Endothelial cell of umbilical vein (primary cell): ENCODE measurements at regions not wholly inside any gene's neighbourhood (a gene's known extent, or its start where the extent isn't known, plus 50 kb on each side); places are given as distances from the start of the nearest gene placed in this dataset.

Experiments
- BruUV-seq: library from RNA; stranded (reverse); fragments of 400-500 nt; replicated peaks from 2 replicates; lab custom pipeline; 2021; lab: Mats Ljungman, UMichigan
- CTCF ChIA-PET: fragments of 300-600, 350-600 bp; sonication (Branson Sonifier 250); formaldehyde crosslinking; loops from one replicate; lab custom pipeline; 2021; ENCODE audit warnings: antibody characterized with exemption, inconsistent platforms; lab: Charles Lee
- POLR2A ChIA-PET: fragments of 300-600, 350-600 bp; sonication (Branson Sonifier 250); formaldehyde crosslinking; loops from one replicate; lab custom pipeline; 2021; ENCODE audit warnings: antibody characterized with exemption, inconsistent platforms; lab: Charles Lee
- DNase-seq: peaks from one replicate; pipeline ENCODE4 v3.0.0-alpha.2; 2011; ENCODE audit warnings: low read depth, low spot score
- FAIRE-seq: peaks from 2 replicates; lab custom pipeline; 2011; peaks lifted over from hg19 to GRCh38; lab: Jason Lieb, UNC
- H2AFZ ChIP-seq: 2 replicates; pipeline ENCODE4 v1.6.0; 2012; ENCODE audit warnings: low read depth, low read length, control low read depth, inconsistent platforms
- H3K27ac ChIP-seq: 2 replicates; pipeline ENCODE4 v1.5.1; 2011; ENCODE audit warnings: low read depth, mild to moderate bottlenecking, control low read depth, low read length, moderate library complexity; ENCODE audit not compliant: insufficient read depth
- H3K27me3 ChIP-seq, 2 experiments: 2 replicates each; pipeline versions ENCODE4 v1.6.0 to v1.6.1; 2011; ENCODE audit warnings: low read length in 2 of 2, mixed read lengths in 1 of 2; ENCODE audit not compliant: control insufficient read depth in 2 of 2, insufficient read depth in 2 of 2
- H3K36me3 ChIP-seq, 2 experiments: 2 replicates in 1 of 2; 3 replicates in 1 of 2; pipeline ENCODE4 v1.5.1; 2011; ENCODE audit warnings: low read length in 2 of 2, mild to moderate bottlenecking in 1 of 2, moderate library complexity in 1 of 2; ENCODE audit not compliant: control insufficient read depth in 2 of 2, insufficient read depth in 2 of 2; ENCODE audit errors: extremely low read depth in 1 of 2
- H3K4me1 ChIP-seq: 3 replicates; pipeline ENCODE4 v1.5.1; 2011; ENCODE audit warnings: mild to moderate bottlenecking, low read length; ENCODE audit not compliant: control insufficient read depth, insufficient read depth; ENCODE audit errors: extremely low read depth
- H3K4me2 ChIP-seq: 2 replicates; pipeline ENCODE4 v1.6.1; 2011; ENCODE audit warnings: low read length, control low read depth, mixed read lengths; ENCODE audit not compliant: insufficient read depth
- H3K4me3 ChIP-seq, 3 experiments: fragments of 200-600 bp in 1 of 3; sonication (generic), shearing (Covaris generic) in 1 of 3; replicated peaks in 1 of 3; 2 replicates each; pipeline ENCODE4 v1.5.1; 2011 to 2016; ENCODE audit warnings: control low read depth in 3 of 3, low read length in 3 of 3, mild to moderate bottlenecking in 2 of 3, inconsistent platforms in 1 of 3, low read depth in 1 of 3, moderate library complexity in 1 of 3; ENCODE audit not compliant: insufficient read depth in 1 of 3
- H3K79me2 ChIP-seq: 2 replicates; pipeline ENCODE4 v1.6.0; 2012; ENCODE audit warnings: low read length, inconsistent platforms; ENCODE audit not compliant: control insufficient read depth, insufficient read depth
- H3K9ac ChIP-seq: replicated peaks from 2 replicates; pipeline ENCODE3; 2011; ENCODE audit warnings: low read length, control low read depth; ENCODE audit not compliant: insufficient read depth; ENCODE audit errors: extremely low read depth
- H3K9me1 ChIP-seq: replicated peaks from 3 replicates; pipeline ENCODE4 v1.6.0; 2011; ENCODE audit warnings: mild to moderate bottlenecking, low read length; ENCODE audit not compliant: control insufficient read depth, insufficient read depth; ENCODE audit errors: extremely low read depth
- H3K9me3 ChIP-seq: replicated peaks from 2 replicates; pipeline ENCODE4 v1.5.1; 2012; ENCODE audit warnings: low read length, inconsistent platforms; ENCODE audit not compliant: control insufficient read depth, insufficient read depth
- H4K20me1 ChIP-seq: replicated peaks from 2 replicates; pipeline ENCODE3; 2011; ENCODE audit warnings: mild to moderate bottlenecking, low read length; ENCODE audit not compliant: control insufficient read depth, insufficient read depth; ENCODE audit errors: extremely low read depth
- EZH2 ChIP-seq: IDR thresholded peaks from 2 replicates; pipeline ENCODE4 v1.6.1; 2012; ENCODE audit warnings: borderline replicate concordance, low read depth, mild to moderate bottlenecking, moderate library complexity, low read length, inconsistent platforms; ENCODE audit not compliant: severe bottlenecking
- GATA2 ChIP-seq: IDR thresholded peaks from 2 replicates; pipeline ENCODE4 v1.7.0; 2011; ENCODE audit warnings: low read depth, mild to moderate bottlenecking, moderate library complexity, mixed read lengths, low read length; ENCODE audit not compliant: insufficient read length, insufficient read depth
- JUN ChIP-seq: IDR thresholded peaks from 2 replicates; pipeline ENCODE4 v1.6.1; 2011; ENCODE audit warnings: borderline replicate concordance, low read depth; ENCODE audit not compliant: insufficient read length, insufficient read depth
- MYC ChIP-seq: IDR thresholded peaks from one replicate; pipeline ENCODE4 v1.6.1; 2011; ENCODE audit warnings: mild to moderate bottlenecking, low read depth, low read length
- POLR2A ChIP-seq: IDR thresholded peaks from 2 replicates; pipeline ENCODE4 v1.6.1; 2012; ENCODE audit warnings: low read depth, mild to moderate bottlenecking, control low read depth, low read length
- POLR2AphosphoS5 ChIP-seq: IDR thresholded peaks from 2 replicates; pipeline ENCODE4 v1.6.1; 2012; ENCODE audit warnings: low read depth, mild to moderate bottlenecking, control low read depth, low read length, moderate library complexity; ENCODE audit not compliant: insufficient read depth
- dilution Hi-C: fragments of 300-500 bp; cut with MboI; formaldehyde crosslinking; loops from one replicate; pipeline ENCODE4 v1.15.0; 2019; ENCODE audit warnings: low sequenced_read_pairs; ENCODE audit not compliant: extremely low pct_ligation_motif_present
- intact Hi-C: fragments of 100-400 bp; cut with micrococcal nuclease; formaldehyde crosslinking; loops from one replicate; pipeline ENCODE4 v1.10.0; 2022
- TF ChIP-seq, protein P1 (sequence below): IDR thresholded peaks from 2 replicates; pipeline ENCODE4 v1.6.1; 2011; ENCODE audit not compliant: insufficient read depth, insufficient read length
- TF ChIP-seq, protein P2 (sequence below), 2 donors: IDR thresholded peaks; 1 replicate in 1 of 2; 2 replicates in 1 of 2; pipeline ENCODE4 v1.5.1; 2011; ENCODE audit warnings: low read length in 2 of 2, mild to moderate bottlenecking in 2 of 2, moderate library complexity in 2 of 2, control low read depth in 1 of 2, inconsistent platforms in 1 of 2, low read depth in 1 of 2; ENCODE audit not compliant: insufficient read depth in 1 of 2; ENCODE audit errors: extremely low read depth in 1 of 2

DNA sequence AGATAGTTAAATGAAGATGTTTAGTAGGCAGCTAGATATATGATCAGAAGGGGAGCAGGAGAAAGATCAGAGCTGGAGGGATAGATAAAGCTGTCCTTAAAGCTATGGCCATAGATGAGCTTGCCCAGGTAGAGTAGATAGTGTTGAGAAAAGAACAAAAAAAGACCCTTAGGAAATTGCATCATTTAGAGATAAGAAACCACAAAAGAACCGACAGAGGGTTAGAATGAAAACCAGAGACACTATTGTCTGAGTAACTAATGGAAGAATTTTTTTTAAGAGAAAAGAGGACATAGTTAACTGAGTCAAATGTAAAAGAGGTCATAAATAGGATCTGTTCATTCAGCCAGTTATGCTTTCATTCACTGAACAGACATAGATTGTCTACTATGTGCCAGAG is 101.8 kb downstream of the TNFAIP3 start:
- Histone ChIP-seq H3K9me1 (no peaks in the 10 kb centered on the region), H2AFZ (no peak overlapping the region), H3K79me2 (no peaks in the 10 kb centered on the region), H3K36me3 (no peaks in the 10 kb centered on the region), H3K4me3 (no peak overlapping the region), H3K27me3 (no peaks in the 10 kb centered on the region), H3K27ac (no peak overlapping the region), H3K9me3 (no peaks in the 10 kb centered on the region), H3K4me1 (no peaks in the 10 kb centered on the region), H3K9ac (no peak overlapping the region), H3K4me2 (no peak overlapping the region), H4K20me1 (no peaks in the 10 kb centered on the region)
- TF ChIP-seq, protein P1, sequence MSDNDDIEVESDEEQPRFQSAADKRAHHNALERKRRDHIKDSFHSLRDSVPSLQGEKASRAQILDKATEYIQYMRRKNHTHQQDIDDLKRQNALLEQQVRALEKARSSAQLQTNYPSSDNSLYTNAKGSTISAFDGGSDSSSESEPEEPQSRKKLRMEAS: no peak
- TF ChIP-seq, protein P2, sequence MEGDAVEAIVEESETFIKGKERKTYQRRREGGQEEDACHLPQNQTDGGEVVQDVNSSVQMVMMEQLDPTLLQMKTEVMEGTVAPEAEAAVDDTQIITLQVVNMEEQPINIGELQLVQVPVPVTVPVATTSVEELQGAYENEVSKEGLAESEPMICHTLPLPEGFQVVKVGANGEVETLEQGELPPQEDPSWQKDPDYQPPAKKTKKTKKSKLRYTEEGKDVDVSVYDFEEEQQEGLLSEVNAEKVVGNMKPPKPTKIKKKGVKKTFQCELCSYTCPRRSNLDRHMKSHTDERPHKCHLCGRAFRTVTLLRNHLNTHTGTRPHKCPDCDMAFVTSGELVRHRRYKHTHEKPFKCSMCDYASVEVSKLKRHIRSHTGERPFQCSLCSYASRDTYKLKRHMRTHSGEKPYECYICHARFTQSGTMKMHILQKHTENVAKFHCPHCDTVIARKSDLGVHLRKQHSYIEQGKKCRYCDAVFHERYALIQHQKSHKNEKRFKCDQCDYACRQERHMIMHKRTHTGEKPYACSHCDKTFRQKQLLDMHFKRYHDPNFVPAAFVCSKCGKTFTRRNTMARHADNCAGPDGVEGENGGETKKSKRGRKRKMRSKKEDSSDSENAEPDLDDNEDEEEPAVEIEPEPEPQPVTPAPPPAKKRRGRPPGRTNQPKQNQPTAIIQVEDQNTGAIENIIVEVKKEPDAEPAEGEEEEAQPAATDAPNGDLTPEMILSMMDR (IDR thresholded peaks at IDR 0.05; ENCODE audit: extremely low read depth in 1 of 2, insufficient read depth in 1 of 2, low read depth in 1 of 2, low read length in 2 of 2): no peak
- TF ChIP-seq EZH2 (no peak), JUN (no peak), POLR2AphosphoS5 (no peak), MYC (no peak), GATA2 (no peak), POLR2A (no peak)
- dilution Hi-C loops (no loop called here), intact Hi-C loops (no loop called here)
- BruUV-seq: no TSS peak
- ChIA-PET POLR2A (no interaction called here), CTCF (interaction anchor here (1.1 to 1.2 kb wide), 2 partner anchors 24 to 36 kb away, joined by 3 to 5 read pairs; no protein-coding TSS in a partner anchor)
- DNase-seq (no peak), FAIRE-seq (no peak)
